ENCODE measurements at regions not wholly inside any gene's neighbourhood (a gene's known extent, or its start where the extent isn't known, plus 50 kb on each side); places are given as distances from the start of the nearest gene placed in this dataset.

- no peaks in the 10 kb centered on the region for H3K27me3 ChIP-seq (replicated peaks; ENCODE audit: insufficient read depth)
Measured at GRCh38 chr9:93731963-93732362, 155.6 kb downstream of the PHF2 start.

GRCh38 chr9:93730648-93731047 lies 154.3 kb downstream of the PHF2 start:
- Histone ChIP-seq H3K27ac (no peak overlapping the region), H3K36me3 (no peaks in the 10 kb centered on the region), H3K9me3 (no peaks in the 10 kb centered on the region), H3K27me3 (replicated peaks; ENCODE audit: insufficient read depth) (no peaks in the 10 kb centered on the region), H3K4me1 (ENCODE audit: control insufficient read depth in 1 of 2, low read depth in 2 of 2) (no peaks in the 10 kb centered on the region), H3K4me3 (no peak overlapping the region)
- TF ChIP-seq CTCF (IDR thresholded peaks at IDR 0.05), result no peak
- ATAC-seq (ENCODE audit: insufficient number of reproducible peaks, low FRiP score, low read depth) (no peak), DNase-seq (ENCODE audit: low spot score) (no peak)

More at GRCh38 chr9:93731963-93732362, 155.6 kb downstream of the PHF2 start:
- H3K9me3 ChIP-seq, result no peaks in the 10 kb centered on the region
- DNase-seq (ENCODE audit: low spot score) (no peak), ATAC-seq (ENCODE audit: insufficient number of reproducible peaks, low FRiP score, low read depth) (no peak)
- H3K4me3 ChIP-seq, result no peak overlapping the region
- H3K4me1 ChIP-seq (ENCODE audit: control insufficient read depth in 1 of 2, low read depth in 2 of 2), result no peaks in the 10 kb centered on the region
- no peak for TF ChIP-seq CTCF (IDR thresholded peaks at IDR 0.05)
- no peaks in the 10 kb centered on the region for H3K36me3 ChIP-seq
- H3K27ac ChIP-seq, result no peak overlapping the region

GRCh38 chr9:93730217-93730616 lies 153.8 kb downstream of the PHF2 start:
- Histone ChIP-seq H3K4me1 (ENCODE audit: control insufficient read depth in 1 of 2, low read depth in 2 of 2) (no peaks in the 10 kb centered on the region), H3K4me3 (no peak overlapping the region), H3K27ac (no peak overlapping the region), H3K9me3 (no peaks in the 10 kb centered on the region), H3K36me3 (no peaks in the 10 kb centered on the region), H3K27me3 (replicated peaks; ENCODE audit: insufficient read depth) (no peaks in the 10 kb centered on the region)
- no peak for ATAC-seq (ENCODE audit: insufficient number of reproducible peaks, low FRiP score, low read depth)
- TF ChIP-seq CTCF (IDR thresholded peaks at IDR 0.05), result no peak
- no peak for DNase-seq (ENCODE audit: low spot score)
